Endodermal cell (in vitro differentiated cells): ENCODE measurements at regions not wholly inside any gene's neighbourhood (a gene's known extent, or its start where the extent isn't known, plus 50 kb on each side); places are given as distances from the start of the nearest gene placed in this dataset.

Experiments
- DNase-seq: peaks from one replicate; pipeline ENCODE4 v3.0.0-alpha.2; 2017
- H3K27ac ChIP-seq: 2 replicates; pipeline ENCODE4 v1.5.1; 2013; ENCODE audit warnings: mild to moderate bottlenecking, low read depth, low read length, moderate library complexity
- H3K27me3 ChIP-seq: 2 replicates; pipeline ENCODE4 v1.6.1; 2013; ENCODE audit warnings: mild to moderate bottlenecking, low read length, moderate library complexity; ENCODE audit not compliant: insufficient read depth, control insufficient read depth, poor library complexity, severe bottlenecking
- H3K36me3 ChIP-seq: 2 replicates; pipeline ENCODE4 v1.7.0; 2013; ENCODE audit warnings: mild to moderate bottlenecking, low read length, moderate library complexity; ENCODE audit not compliant: control insufficient read depth, insufficient read depth
- H3K4me1 ChIP-seq: one replicate; pipeline ENCODE4 v1.7.0; 2013; ENCODE audit warnings: low read length; ENCODE audit not compliant: control insufficient read depth, insufficient read depth
- H3K4me3 ChIP-seq: 2 replicates; pipeline ENCODE4 v1.5.1; 2013; ENCODE audit warnings: mild to moderate bottlenecking, low read length, moderate library complexity
- H3K9ac ChIP-seq: 2 replicates; pipeline ENCODE4 v1.6.1; 2013; ENCODE audit warnings: mild to moderate bottlenecking, low read length, moderate library complexity; ENCODE audit not compliant: poor library complexity, severe bottlenecking; ENCODE audit errors: extremely low read depth
- H3K9me3 ChIP-seq: 2 replicates; pipeline ENCODE4 v1.6.1; 2013; ENCODE audit warnings: mild to moderate bottlenecking, low read length, moderate library complexity; ENCODE audit not compliant: control insufficient read depth
- H3K27ac Mint-ChIP-seq: 2 replicates; pipeline ENCODE4 v1.8.0; 2020; ENCODE audit warnings: mixed read lengths
- H3K27me3 Mint-ChIP-seq: 2 replicates; pipeline ENCODE4 v1.8.0; 2021; ENCODE audit warnings: mild to moderate bottlenecking, mixed read lengths; ENCODE audit not compliant: insufficient read depth
- H3K36me3 Mint-ChIP-seq: 2 replicates; pipeline ENCODE4 v1.8.0; 2020; ENCODE audit warnings: low read depth, mixed read lengths
- H3K4me1 Mint-ChIP-seq: 2 replicates; pipeline ENCODE4 v1.8.0; 2020; ENCODE audit warnings: mixed read lengths
- H3K4me3 Mint-ChIP-seq: 2 replicates; pipeline ENCODE4 v1.8.0; 2020; ENCODE audit warnings: mild to moderate bottlenecking, moderate library complexity, mixed read lengths
- H3K9me3 Mint-ChIP-seq: 2 replicates; pipeline ENCODE4 v1.8.0; 2020; ENCODE audit warnings: mild to moderate bottlenecking, mixed read lengths
- CTCF ChIP-seq: fragments of 200-600 bp; sonication (generic); conservative IDR thresholded peaks from 2 replicates; pipeline ENCODE4 v1.5.0; 2021; ENCODE audit warnings: antibody characterized with exemption, mild to moderate bottlenecking
- WGBS, 2 experiments: methylation state at CpG; one replicate each; pipeline versions ENCODE4 v1.1.5 to v1.1.7; 2013; ENCODE audit warnings: missing lambda C conversion rate in 2 of 2, mixed read lengths in 1 of 2; ENCODE audit not compliant: insufficient coverage in 1 of 2, insufficient read length in 1 of 2; 5-methylcytosine and 5-hydroxymethylcytosine counted together

DNA sequence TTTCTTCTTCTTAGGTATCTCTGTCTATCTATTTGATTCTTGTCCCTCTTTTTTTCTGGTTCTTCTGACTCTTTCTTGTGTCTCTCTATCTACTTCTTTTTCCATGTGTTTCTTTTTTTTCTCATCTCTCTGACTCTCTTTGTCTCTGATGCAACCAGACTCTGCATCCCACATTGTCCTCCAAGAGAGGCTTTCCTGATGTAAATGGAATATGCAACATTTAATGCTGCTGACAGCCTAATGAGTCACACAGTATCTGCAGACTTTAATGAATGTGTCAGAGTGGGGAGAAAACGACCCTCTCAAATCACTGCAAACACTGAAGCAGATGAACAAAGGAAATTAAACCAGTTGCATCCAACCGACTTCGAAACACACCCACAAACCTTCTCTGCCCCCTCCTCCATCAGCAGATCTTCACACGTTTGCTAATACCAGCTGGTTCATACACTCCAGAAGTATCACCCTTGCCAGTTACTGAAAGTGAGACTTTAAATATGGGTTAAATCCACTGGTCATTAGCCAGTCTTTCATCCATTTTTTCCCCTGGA, 351.5 kb downstream of the TXNL1 start:
- Histone ChIP-seq H3K9me3 (no peaks in the 10 kb centered on the region), H3K4me1 (no peaks in the 10 kb centered on the region), H3K27me3 (no peaks in the 10 kb centered on the region), H3K36me3 (no peaks in the 10 kb centered on the region), H3K4me3 (no peak overlapping the region), H3K9ac (no peak overlapping the region), H3K27ac (no peak overlapping the region)
- WGBS, 2 experiments = 73 to 92% methylated on average over 2 to 4 of the region's 4 CpGs
- no peak for DNase-seq
- Mint-ChIP-seq H3K4me1 (no peaks in the 10 kb centered on the region), H3K9me3 (no peaks in the 10 kb centered on the region), H3K4me3 (no peak overlapping the region), H3K27ac (no peak overlapping the region), H3K27me3 (no peaks in the 10 kb centered on the region), H3K36me3 (no peaks in the 10 kb centered on the region)
- TF ChIP-seq CTCF = no peak

- Mint-ChIP-seq H3K27me3 (no peaks in the 10 kb centered on the region), H3K36me3 (no peaks in the 10 kb centered on the region), H3K4me3 (no peak overlapping the region), H3K9me3 (no peaks in the 10 kb centered on the region), H3K4me1 (no peaks in the 10 kb centered on the region), H3K27ac (no peak overlapping the region)
- Histone ChIP-seq H3K4me1 (no peaks in the 10 kb centered on the region), H3K9me3 (no peaks in the 10 kb centered on the region), H3K27ac (no peak overlapping the region), H3K4me3 (no peak overlapping the region), H3K9ac (no peak overlapping the region), H3K36me3 (no peaks in the 10 kb centered on the region), H3K27me3 (no peaks in the 10 kb centered on the region)
- DNase-seq = no peak
- WGBS, 2 experiments = 93 to 95% methylated on average over 4 to 8 of the region's 9 CpGs
- no peak for TF ChIP-seq CTCF
These were observed 352.9 kb downstream of the TXNL1 start for GRCh38 chr18:56285387-56286065.

DNA sequence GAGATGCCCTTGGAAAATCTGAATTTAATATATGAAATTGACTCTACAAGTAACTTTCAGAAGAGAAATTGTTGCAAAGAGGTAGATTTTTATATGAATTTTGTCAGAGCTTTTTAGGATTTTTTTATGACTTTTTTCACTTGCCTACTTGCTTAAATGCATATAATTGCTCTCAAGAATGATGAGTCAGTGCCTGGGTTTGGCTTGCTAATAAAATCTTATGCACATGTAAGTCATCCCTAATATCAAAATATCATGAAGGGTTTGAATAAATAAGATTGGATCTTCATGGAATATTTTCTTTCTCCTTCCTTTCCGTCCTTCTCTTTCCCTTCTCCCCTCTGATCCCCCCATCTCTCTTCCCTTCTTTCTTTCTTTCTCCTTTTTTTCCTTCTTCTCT, 354.1 kb downstream of the TXNL1 start:
- H3K36me3 Mint-ChIP-seq = no peaks in the 10 kb centered on the region
- H3K4me1 Mint-ChIP-seq = no peaks in the 10 kb centered on the region
- TF ChIP-seq CTCF = no peak
- no peak overlapping the region for H3K4me3 Mint-ChIP-seq
- DNase-seq = no peak
- 74% methylated on average over 1 of the region's 1 CpG; no CpG with 5 or more reads in 1 of the 2 experiments for WGBS, 2 experiments
- Histone ChIP-seq H3K9me3 (no peaks in the 10 kb centered on the region), H3K27ac (no peak overlapping the region), H3K9ac (no peak overlapping the region), H3K4me3 (no peak overlapping the region), H3K36me3 (no peaks in the 10 kb centered on the region), H3K27me3 (no peaks in the 10 kb centered on the region), H3K4me1 (no peaks in the 10 kb centered on the region)
- H3K27ac Mint-ChIP-seq = no peak overlapping the region
- no peaks in the 10 kb centered on the region for H3K27me3 Mint-ChIP-seq
- no peaks in the 10 kb centered on the region for H3K9me3 Mint-ChIP-seq
